ENCODE measurements at regions not wholly inside any gene's neighbourhood (a gene's known extent, or its start where the extent isn't known, plus 50 kb on each side); places are given as distances from the start of the nearest gene placed in this dataset.

DNA sequence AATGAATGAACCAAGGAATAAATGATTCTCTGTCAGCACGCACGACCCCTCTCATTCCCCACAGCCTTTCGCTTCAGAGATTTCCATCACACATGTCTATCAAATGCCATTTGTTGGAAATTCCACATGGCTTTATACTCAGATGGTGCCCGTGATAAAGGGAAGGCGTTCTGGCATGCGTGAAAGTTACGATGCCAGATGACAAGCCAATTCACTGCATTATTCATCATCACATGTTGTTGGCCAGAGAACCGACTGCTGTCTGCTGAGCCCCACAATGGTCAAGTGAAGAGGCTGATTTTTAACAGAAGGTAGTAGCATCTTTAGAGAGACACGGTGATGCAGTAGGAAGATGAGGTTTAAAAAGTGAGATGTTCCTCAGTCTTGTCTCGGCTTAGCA is 74.1 kb upstream of the FRMD4B start:
- TF ChIP-seq, protein P1, sequence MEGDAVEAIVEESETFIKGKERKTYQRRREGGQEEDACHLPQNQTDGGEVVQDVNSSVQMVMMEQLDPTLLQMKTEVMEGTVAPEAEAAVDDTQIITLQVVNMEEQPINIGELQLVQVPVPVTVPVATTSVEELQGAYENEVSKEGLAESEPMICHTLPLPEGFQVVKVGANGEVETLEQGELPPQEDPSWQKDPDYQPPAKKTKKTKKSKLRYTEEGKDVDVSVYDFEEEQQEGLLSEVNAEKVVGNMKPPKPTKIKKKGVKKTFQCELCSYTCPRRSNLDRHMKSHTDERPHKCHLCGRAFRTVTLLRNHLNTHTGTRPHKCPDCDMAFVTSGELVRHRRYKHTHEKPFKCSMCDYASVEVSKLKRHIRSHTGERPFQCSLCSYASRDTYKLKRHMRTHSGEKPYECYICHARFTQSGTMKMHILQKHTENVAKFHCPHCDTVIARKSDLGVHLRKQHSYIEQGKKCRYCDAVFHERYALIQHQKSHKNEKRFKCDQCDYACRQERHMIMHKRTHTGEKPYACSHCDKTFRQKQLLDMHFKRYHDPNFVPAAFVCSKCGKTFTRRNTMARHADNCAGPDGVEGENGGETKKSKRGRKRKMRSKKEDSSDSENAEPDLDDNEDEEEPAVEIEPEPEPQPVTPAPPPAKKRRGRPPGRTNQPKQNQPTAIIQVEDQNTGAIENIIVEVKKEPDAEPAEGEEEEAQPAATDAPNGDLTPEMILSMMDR (IDR thresholded peaks at IDR 0.05) = no peak
- TF ChIP-seq ZFX (IDR thresholded peaks at IDR 0.05; ENCODE audit: borderline replicate concordance) = no peak

All from 22Rv1 (cell line).